Breast epithelium (tissue), 4 donors: ENCODE measurements at regions not wholly inside any gene's neighbourhood (a gene's known extent, or its start where the extent isn't known, plus 50 kb on each side); places are given as distances from the start of the nearest gene placed in this dataset.
"Not testable (repeated sequence)": the region's sequence is repeated elsewhere in the genome, so short reads cannot be mapped to it uniquely, and the experiment has no call there.

Experiments used
- DNase-seq, 2 donors: peaks; one replicate each; pipeline ENCODE4 v3.0.0-alpha.2; 2019; ENCODE audit warnings: low spot score in 2 of 2
- H3K27ac ChIP-seq, 2 donors: fragments of 200-600 bp; sonication (generic) in 1 of 2; one replicate each; pipeline ENCODE4 v1.5.1; 2016 to 2019; ENCODE audit warnings: mild to moderate bottlenecking in 1 of 2
- H3K27me3 ChIP-seq, 2 donors: fragments of 200-600 bp; sonication (generic) in 1 of 2; one replicate each; pipeline versions ENCODE4 v1.5.1 to v1.6.0; 2017 to 2019; ENCODE audit warnings: control low read depth in 1 of 2, mild to moderate bottlenecking in 1 of 2
- H3K36me3 ChIP-seq: fragments of 200-600 bp; one replicate; pipeline ENCODE4 v1.5.1; 2019
- H3K4me1 ChIP-seq, 2 donors: fragments of 200-600 bp; sonication (generic); one replicate each; pipeline ENCODE4 v1.5.1; 2016 to 2019; ENCODE audit warnings: control low read depth in 1 of 2
- H3K4me3 ChIP-seq, 3 donors: fragments of 200-600 bp; sonication (generic); 1 replicate in 2 of 3; 2 replicates in 1 of 3; pipeline ENCODE4 v1.5.1; 2016 to 2019; ENCODE audit warnings: mild to moderate bottlenecking in 3 of 3, moderate library complexity in 2 of 3
- H3K9me3 ChIP-seq, 2 donors: fragments of 200-600 bp; sonication (generic) in 1 of 2; one replicate each; pipeline ENCODE4 v1.5.1; 2016 to 2019; ENCODE audit warnings: control low read depth in 1 of 2
- CTCF ChIP-seq, 3 donors: fragments of 450-650 bp; IDR thresholded peaks; one replicate each; pipeline ENCODE4 v1.5.1; 2016 to 2017; ENCODE audit warnings: antibody characterized with exemption in 3 of 3, mild to moderate bottlenecking in 3 of 3, moderate library complexity in 3 of 3
- POLR2A ChIP-seq: fragments of 450-650 bp; IDR thresholded peaks from one replicate; pipeline ENCODE4 v1.6.1; 2016; ENCODE audit warnings: antibody characterized with exemption, mild to moderate bottlenecking, moderate library complexity
- POLR2AphosphoS5 ChIP-seq, 3 donors: sonication (generic); formaldehyde crosslinking; IDR thresholded peaks; one replicate each; pipeline ENCODE4 v1.6.1; 2017; ENCODE audit warnings: antibody characterized with exemption in 3 of 3
- intact Hi-C: fragments of 100-400 bp; cut with DNase I; formaldehyde crosslinking; loops from one replicate; pipeline ENCODE4 v1.15.1; 2023; ENCODE audit warnings: low total_unique reads

- Histone ChIP-seq H3K4me3 (no peak overlapping the region), H3K4me1 (no peaks in the 10 kb centered on the region), H3K9me3 (peaks cover 6 to 33% of the 10 kb centered on the region in 2 donors), H3K36me3 (no peaks in the 10 kb centered on the region), H3K27me3 (peaks cover 0 to 17% of the 10 kb centered on the region in 2 donors), H3K27ac (no peak overlapping the region)
- intact Hi-C loops, result no loop called here
- DNase-seq, result no peak
- TF ChIP-seq POLR2A, result no peak
- no peak for TF ChIP-seq POLR2AphosphoS5 (IDR thresholded peaks at IDR 0.05)
- TF ChIP-seq CTCF (IDR thresholded peaks at IDR 0.05), result no peak
These were observed 126.9 kb upstream of the BCOR start for GRCh38 chrX:40224658-40225057.

GRCh38 chrX:40222612-40223011 is 124.9 kb upstream of the BCOR start:
- H3K4me3 ChIP-seq, DNase-seq, H3K36me3 ChIP-seq, H3K27ac ChIP-seq, H3K4me1 ChIP-seq, intact Hi-C loops: not testable (repeated sequence)
- Histone ChIP-seq H3K27me3 (peaks cover 0 to 18% of the 10 kb centered on the region in 2 donors), H3K9me3 (peaks cover 10 to 34% of the 10 kb centered on the region in 2 donors)

GRCh38 chrX:40213092-40213491 is 115.3 kb upstream of the BCOR start:
- TF ChIP-seq POLR2AphosphoS5 (IDR thresholded peaks at IDR 0.05) (no peak), CTCF (IDR thresholded peaks at IDR 0.05) (no peak), POLR2A (no peak)
- H3K4me1 ChIP-seq, result no peaks in the 10 kb centered on the region
- no peaks in the 10 kb centered on the region for H3K36me3 ChIP-seq
- peaks cover 10 to 12% of the 10 kb centered on the region in 2 donors for H3K9me3 ChIP-seq
- H3K4me3 ChIP-seq, result no peak overlapping the region
- intact Hi-C loops, result no loop called here
- H3K27me3 ChIP-seq, result no peaks in the 10 kb centered on the region
- no peak for DNase-seq
- no peak overlapping the region for H3K27ac ChIP-seq

GRCh38 chrX:40209951-40210617 is 112.3 kb upstream of the BCOR start:
- H3K4me3 ChIP-seq, result no peak overlapping the region
- H3K27ac ChIP-seq, result no peak overlapping the region
- H3K36me3 ChIP-seq, result no peaks in the 10 kb centered on the region
- TF ChIP-seq POLR2A (no peak), CTCF (IDR thresholded peaks at IDR 0.05) (no peak), POLR2AphosphoS5 (IDR thresholded peaks at IDR 0.05) (no peak)
- H3K27me3 ChIP-seq, result peaks cover 0 to 10% of the 10 kb centered on the region in 2 donors
- peaks cover 7 to 9% of the 10 kb centered on the region in 2 donors for H3K9me3 ChIP-seq
- intact Hi-C loops, result no loop called here
- no peak for DNase-seq
- no peaks in the 10 kb centered on the region for H3K4me1 ChIP-seq

GRCh38 chrX:40207626-40208025 is 109.9 kb upstream of the BCOR start:
- intact Hi-C loops, result no loop called here
- Histone ChIP-seq H3K36me3 (no peaks in the 10 kb centered on the region), H3K9me3 (no peaks in the 10 kb centered on the region), H3K27ac (no peak overlapping the region), H3K4me1 (no peaks in the 10 kb centered on the region), H3K27me3 (peaks cover 0 to 25% of the 10 kb centered on the region in 2 donors), H3K4me3 (no peak overlapping the region)
- DNase-seq, result no peak
- TF ChIP-seq CTCF (IDR thresholded peaks at IDR 0.05), result no peak
- no peak for TF ChIP-seq POLR2A
- no peak for TF ChIP-seq POLR2AphosphoS5 (IDR thresholded peaks at IDR 0.05)
